SK-N-SH (cell line): ENCODE measurements at regions not wholly inside any gene's neighbourhood (a gene's known extent, or its start where the extent isn't known, plus 50 kb on each side); places are given as distances from the start of the nearest gene placed in this dataset.

Source experiments
- CTCF ChIA-PET: fragments of 300-600, 350-600 bp; formaldehyde crosslinking; extraction: SDS; loops from one replicate; lab custom pipeline; 2021; lab: Yijun Ruan, JAX
- POLR2A ChIA-PET: fragments of 350-600 bp; sonication (Branson Sonifier 250); formaldehyde crosslinking; extraction: SDS; loops from one replicate; lab custom pipeline; 2020; ENCODE audit warnings: antibody characterized with exemption, inconsistent platforms; lab: Yijun Ruan, JAX
- DNase-seq: peaks from one replicate; pipeline ENCODE4 v3.0.0; 2012
- H2AFZ ChIP-seq: fragments of 200-600 bp; sonication (generic); 2 replicates; pipeline ENCODE4 v1.8.1; 2016; ENCODE audit warnings: antibody characterized with exemption, mild to moderate bottlenecking, low read depth
- H3F3A ChIP-seq: fragments of 200-600 bp; sonication (generic); replicated peaks from 2 replicates; pipeline ENCODE3; 2016; ENCODE audit warnings: antibody characterized with exemption, mild to moderate bottlenecking; ENCODE audit not compliant: insufficient read depth
- H3K27ac ChIP-seq, 2 experiments: fragments of 200-500 bp in 1 of 2; fragments of 200-600 bp in 1 of 2; sonication (Bioruptor generic) in 1 of 2; sonication (generic), shearing (Covaris generic) in 1 of 2; 2 replicates each; pipeline versions ENCODE4 v1.5.1 to v1.6.1; 2014 to 2016; ENCODE audit warnings: low read depth in 2 of 2, inconsistent platforms in 1 of 2, low read length in 1 of 2, mild to moderate bottlenecking in 1 of 2, mixed read lengths in 1 of 2
- H3K27me3 ChIP-seq: fragments of 200-600 bp; sonication (generic), shearing (Covaris generic); 2 replicates; pipeline ENCODE4 v1.6.1; 2016; ENCODE audit warnings: mixed run types; ENCODE audit not compliant: insufficient read depth
- H3K36me3 ChIP-seq, 2 experiments: fragments of 200-500 bp in 1 of 2; fragments of 200-600 bp in 1 of 2; sonication (Bioruptor generic) in 1 of 2; sonication (generic) in 1 of 2; replicated peaks in 1 of 2; 2 replicates each; pipeline versions ENCODE3 to v1.5.1; 2014 to 2016; ENCODE audit warnings: low read length in 1 of 2, mild to moderate bottlenecking in 1 of 2; ENCODE audit not compliant: insufficient read depth in 2 of 2, control insufficient read depth in 1 of 2
- H3K4me1 ChIP-seq, 2 experiments: fragments of 200-500 bp in 1 of 2; fragments of 200-600 bp in 1 of 2; sonication (Bioruptor generic) in 1 of 2; sonication (generic), shearing (Covaris generic) in 1 of 2; 2 replicates each; pipeline versions ENCODE4 v1.5.1 to v1.6.1; 2014 to 2016; ENCODE audit warnings: low read depth in 1 of 2, low read length in 1 of 2, mixed run types in 1 of 2; ENCODE audit not compliant: insufficient read depth in 2 of 2, control insufficient read depth in 1 of 2
- H3K4me2 ChIP-seq: fragments of 200-600 bp; sonication (generic), shearing (Covaris generic); 2 replicates; pipeline ENCODE4 v1.6.1; 2017; ENCODE audit warnings: mixed run types
- H3K4me3 ChIP-seq, 2 experiments: fragments of 200-500 bp in 1 of 2; fragments of 200-600 bp in 1 of 2; sonication (Bioruptor generic) in 1 of 2; sonication (generic), shearing (Covaris generic) in 1 of 2; 2 replicates each; pipeline versions ENCODE4 v1.5.1 to v1.8.1; 2014 to 2016; ENCODE audit warnings: low read depth in 2 of 2, inconsistent platforms in 1 of 2, low read length in 1 of 2, mild to moderate bottlenecking in 1 of 2, mixed read lengths in 1 of 2, moderate library complexity in 1 of 2
- H3K79me2 ChIP-seq: fragments of 200-600 bp; sonication (generic); 2 replicates; pipeline ENCODE4 v1.8.1; 2017; ENCODE audit warnings: mild to moderate bottlenecking; ENCODE audit not compliant: insufficient read depth
- H3K9ac ChIP-seq: fragments of 200-600 bp; sonication (generic); 2 replicates; pipeline ENCODE4 v1.6.1; 2017; ENCODE audit warnings: mixed run types
- H3K9me2 ChIP-seq: fragments of 200-600 bp; sonication (generic); 2 replicates; pipeline ENCODE4 v1.6.1; 2017; ENCODE audit warnings: mixed run types
- H3K9me3 ChIP-seq: fragments of 200-600 bp; sonication (generic); 2 replicates; pipeline ENCODE4 v1.6.1; 2017; ENCODE audit warnings: mixed run types, mild to moderate bottlenecking, moderate library complexity
- H4K20me1 ChIP-seq: fragments of 200-600 bp; sonication (generic); 2 replicates; pipeline ENCODE4 v1.6.1; 2017; ENCODE audit warnings: mild to moderate bottlenecking, mixed run types; ENCODE audit not compliant: insufficient read depth
- ELF1 ChIP-seq: IDR thresholded peaks from 2 replicates; pipeline ENCODE4 v1.4.0; 2012
- EZH2phosphoT487 ChIP-seq: fragments of 200-600 bp; sonication (generic); IDR thresholded peaks from 2 replicates; pipeline ENCODE4 v1.6.1; 2017; ENCODE audit warnings: low read depth, mixed run types, mild to moderate bottlenecking, antibody characterized with exemption, moderate library complexity, borderline replicate concordance
- FOXJ3 ChIP-seq: sonication (generic); formaldehyde crosslinking; IDR thresholded peaks from 2 replicates; pipeline ENCODE4 v1.5.1; 2020; ENCODE audit warnings: mild to moderate bottlenecking, missing genetic modification reagents
- FOXM1 ChIP-seq: IDR thresholded peaks from 2 replicates; pipeline ENCODE4 v1.4.0; 2012; ENCODE audit warnings: low read depth, mild to moderate bottlenecking
- GATA2 ChIP-seq: sonication (generic); formaldehyde crosslinking; IDR thresholded peaks from 2 replicates; pipeline ENCODE4 v1.5.0; 2020; ENCODE audit warnings: mild to moderate bottlenecking, missing genetic modification reagents
- IRF3 ChIP-seq: fragments of 150-350 bp; IDR thresholded peaks from 2 replicates; pipeline ENCODE4 v1.6.1; 2016; ENCODE audit warnings: mild to moderate bottlenecking, low read depth, low read length
- NRF1 ChIP-seq: IDR thresholded peaks from 2 replicates; pipeline ENCODE4 v1.6.1; 2012; ENCODE audit warnings: low read depth, mild to moderate bottlenecking, low read length
- POLR2AphosphoS5 ChIP-seq: IDR thresholded peaks from 2 replicates; pipeline ENCODE4 v1.6.1; 2012; ENCODE audit warnings: low read depth, low read length
- RAD21 ChIP-seq: IDR thresholded peaks from 2 replicates; pipeline ENCODE4 v1.6.1; 2012; ENCODE audit warnings: mild to moderate bottlenecking, low read length
- RCOR1 ChIP-seq: fragments of 150-350 bp; IDR thresholded peaks from 2 replicates; pipeline ENCODE4 v1.6.1; 2017; ENCODE audit warnings: antibody characterized with exemption, low read length
- RXRA ChIP-seq: IDR thresholded peaks from 2 replicates; pipeline ENCODE4 v1.4.0; 2012; ENCODE audit warnings: low read depth, mild to moderate bottlenecking, borderline replicate concordance
- SIN3A ChIP-seq: IDR thresholded peaks from 2 replicates; pipeline ENCODE4 v1.6.1; 2012; ENCODE audit warnings: low read depth, mild to moderate bottlenecking, low read length, moderate library complexity, borderline replicate concordance
- SMC3 ChIP-seq: IDR thresholded peaks from 2 replicates; pipeline ENCODE4 v1.6.1; 2012; ENCODE audit warnings: low read depth, low read length, improper control_type of control experiment
- TAF1 ChIP-seq: IDR thresholded peaks from 2 replicates; pipeline ENCODE4 v1.6.1; 2012; ENCODE audit warnings: low read depth, mild to moderate bottlenecking, low read length, moderate library complexity, borderline replicate concordance
- TCF12 ChIP-seq: IDR thresholded peaks from 2 replicates; pipeline ENCODE4 v1.4.0; 2012
- USF2 ChIP-seq: fragments of 150-350 bp; IDR thresholded peaks from 2 replicates; pipeline ENCODE4 v1.6.1; 2017; ENCODE audit warnings: antibody characterized with exemption, low read length, low read depth, borderline replicate concordance
- WGBS: methylation state at CpG from one replicate; pipeline ENCODE4 v1.1.6; 2017; ENCODE audit warnings: low lambda C conversion rate; 5-methylcytosine and 5-hydroxymethylcytosine counted together

- Histone ChIP-seq H3K4me3 (no peak overlapping the region), H3F3A (no peaks in the 10 kb centered on the region), H3K79me2 (no peaks in the 10 kb centered on the region), H3K9ac (no peak overlapping the region), H4K20me1 (no peaks in the 10 kb centered on the region), H3K4me1 (no peaks in the 10 kb centered on the region), H2AFZ (no peak overlapping the region), H3K36me3 (no peaks in the 10 kb centered on the region), H3K4me2 (no peak overlapping the region), H3K9me3 (no peaks in the 10 kb centered on the region), H3K27ac (no peak overlapping the region), H3K9me2 (no peaks in the 10 kb centered on the region), H3K27me3 (no peaks in the 10 kb centered on the region)
- CTCF ChIA-PET, result interaction anchor here (2.1 kb wide), 1 partner anchor 21 kb away, joined by 5 read pairs; no protein-coding TSS in a partner anchor
- no CpG with 5 or more reads among the region's 1 CpG for WGBS
- DNase-seq, result no peak
- TF ChIP-seq TCF12 (no peak), ELF1 (no peak), USF2 (no peak), RXRA (no peak), EZH2phosphoT487 (no peak), GATA2 (CRISPR knock-in tag) (no peak), SIN3A (no peak), TAF1 (no peak), SMC3 (no peak), FOXJ3 (no peak), POLR2AphosphoS5 (no peak), FOXM1 (no peak), RAD21 (no peak), NRF1 (no peak), IRF3 (no peak), RCOR1 (no peak)
- POLR2A ChIA-PET, result no interaction called here
These were observed 151.3 kb upstream of the GGTLC1 start for GRCh38 chr20:24139846-24140245.

GRCh38 chr20:24138951-24139350 is 150.4 kb upstream of the GGTLC1 start:
- no peaks in the 10 kb centered on the region for H3K9me2 ChIP-seq
- H3K36me3 ChIP-seq, result no peaks in the 10 kb centered on the region
- H3K4me1 ChIP-seq, result peaks cover 0 to 4% of the 10 kb centered on the region in 2 experiments; a peak in 1 of 4 replicates
- no peaks in the 10 kb centered on the region for H3K79me2 ChIP-seq
- H3K4me3 ChIP-seq, result no peak overlapping the region
- H3K9ac ChIP-seq, result no peak overlapping the region
- 0% methylated on average over 1 of the region's 2 CpGs for WGBS
- H4K20me1 ChIP-seq, result no peaks in the 10 kb centered on the region
- no peak overlapping the region for H3K4me2 ChIP-seq
- ChIA-PET CTCF (no interaction called here), POLR2A (no interaction called here)
- H3K27ac ChIP-seq, result no peak overlapping the region
- no peaks in the 10 kb centered on the region for H3K9me3 ChIP-seq
- TF ChIP-seq RCOR1 (no peak), POLR2AphosphoS5 (no peak), RAD21 (no peak), SIN3A (no peak)
- H3F3A ChIP-seq, result no peaks in the 10 kb centered on the region
- no peak for DNase-seq
- H2AFZ ChIP-seq, result no peak overlapping the region
- no peaks in the 10 kb centered on the region for H3K27me3 ChIP-seq
